ENCODE measurements at regions not wholly inside any gene's neighbourhood (a gene's known extent, or its start where the extent isn't known, plus 50 kb on each side); places are given as distances from the start of the nearest gene placed in this dataset.
A peak's percentile ranks its signal among the peaks of the same experiment; 100 is the strongest.

- DNase-seq (no peak), FAIRE-seq (no peak)
- H3K27me3 ChIP-seq (ENCODE audit: control insufficient read depth, insufficient read depth, low read length), result no peaks in the 10 kb centered on the region
- H3K9ac ChIP-seq (ENCODE audit: low read length in 3 of 3), result no peak overlapping the region
- H3K27ac ChIP-seq (ENCODE audit: low read depth in 2 of 2, low read length in 2 of 2), result no peak overlapping the region
- H3K36me3 ChIP-seq (ENCODE audit: control insufficient read depth in 2 of 3, insufficient read depth in 3 of 3, low read length in 3 of 3), result no peaks in the 10 kb centered on the region
- no peak for TF ChIP-seq CTCF (IDR thresholded peaks at IDR 0.05; ENCODE audit: borderline replicate concordance, extremely low read depth, insufficient read depth)
- H3K9me3 ChIP-seq (ENCODE audit: control insufficient read depth in 2 of 3, insufficient read depth in 1 of 3, low read length in 3 of 3), result no peaks in the 10 kb centered on the region
- no peak overlapping the region for H3K4me3 ChIP-seq (ENCODE audit: low read length in 3 of 3)
- intact Hi-C loops (cut with DNase I), result no loop called here
- no peaks in the 10 kb centered on the region for H3K4me1 ChIP-seq (ENCODE audit: control insufficient read depth in 2 of 3, insufficient read depth in 2 of 3, low read depth in 1 of 3, low read length in 3 of 3)
Observed at GRCh38 chr20:39719293-39719692, 757.1 kb downstream of the DHX35 start.

- H3K4me1 ChIP-seq (ENCODE audit: control insufficient read depth in 2 of 3, insufficient read depth in 2 of 3, low read depth in 1 of 3, low read length in 3 of 3), result no peaks in the 10 kb centered on the region
- H3K36me3 ChIP-seq (ENCODE audit: control insufficient read depth in 2 of 3, insufficient read depth in 3 of 3, low read length in 3 of 3), result no peaks in the 10 kb centered on the region
- intact Hi-C loops (cut with DNase I), result no loop called here
- peak in 3 of 5 donors; percentile 44 to 62 (median 45) for DNase-seq
- no peak for TF ChIP-seq CTCF (IDR thresholded peaks at IDR 0.05; ENCODE audit: borderline replicate concordance, extremely low read depth, insufficient read depth)
- no peaks in the 10 kb centered on the region for H3K27me3 ChIP-seq (ENCODE audit: control insufficient read depth, insufficient read depth, low read length)
- no peaks in the 10 kb centered on the region for H3K9me3 ChIP-seq (ENCODE audit: control insufficient read depth in 2 of 3, insufficient read depth in 1 of 3, low read length in 3 of 3)
- no peak for FAIRE-seq
- H3K9ac ChIP-seq (ENCODE audit: low read length in 3 of 3), result no peak overlapping the region
- no peak overlapping the region for H3K27ac ChIP-seq (ENCODE audit: low read depth in 2 of 2, low read length in 2 of 2)
- H3K4me3 ChIP-seq (ENCODE audit: low read length in 3 of 3), result no peak overlapping the region
Observed at GRCh38 chr20:39717936-39718335, 755.8 kb downstream of the DHX35 start.

GRCh38 chr20:39716796-39717341, 754.7 kb downstream of the DHX35 start:
- Histone ChIP-seq H3K9ac (ENCODE audit: low read length in 3 of 3) (no peak overlapping the region), H3K36me3 (ENCODE audit: control insufficient read depth in 2 of 3, insufficient read depth in 3 of 3, low read length in 3 of 3) (no peaks in the 10 kb centered on the region), H3K9me3 (ENCODE audit: control insufficient read depth in 2 of 3, insufficient read depth in 1 of 3, low read length in 3 of 3) (no peaks in the 10 kb centered on the region), H3K4me1 (ENCODE audit: control insufficient read depth in 2 of 3, insufficient read depth in 2 of 3, low read depth in 1 of 3, low read length in 3 of 3) (no peaks in the 10 kb centered on the region), H3K4me3 (ENCODE audit: low read length in 3 of 3) (no peak overlapping the region), H3K27me3 (ENCODE audit: control insufficient read depth, insufficient read depth, low read length) (no peaks in the 10 kb centered on the region), H3K27ac (ENCODE audit: low read depth in 2 of 2, low read length in 2 of 2) (no peak overlapping the region)
- intact Hi-C loops (cut with DNase I), result no loop called here
- no peak for FAIRE-seq
- no peak for TF ChIP-seq CTCF (IDR thresholded peaks at IDR 0.05; ENCODE audit: borderline replicate concordance, extremely low read depth, insufficient read depth)
- no peak for DNase-seq

Data from kidney (tissue), 13 donors.